Esophagus squamous epithelium (tissue), 4 donors: ENCODE measurements at regions not wholly inside any gene's neighbourhood (a gene's known extent, or its start where the extent isn't known, plus 50 kb on each side); places are given as distances from the start of the nearest gene placed in this dataset.

Source experiments
- CTCF ChIP-seq, 6 experiments: fragments of 450-650 bp in 4 of 6; fragments of 200-600 bp in 2 of 6; sonication (generic) in 2 of 6; IDR thresholded peaks; one replicate each; pipeline ENCODE4 v1.5.1; 2016 to 2019; ENCODE audit warnings: antibody characterized with exemption in 6 of 6, mild to moderate bottlenecking in 4 of 6, moderate library complexity in 4 of 6
- POLR2A ChIP-seq, 4 donors: fragments of 450-650 bp; IDR thresholded peaks; one replicate each; pipeline ENCODE4 v1.6.1; 2017; ENCODE audit warnings: antibody characterized with exemption in 4 of 4, mild to moderate bottlenecking in 4 of 4, moderate library complexity in 3 of 4

DNA sequence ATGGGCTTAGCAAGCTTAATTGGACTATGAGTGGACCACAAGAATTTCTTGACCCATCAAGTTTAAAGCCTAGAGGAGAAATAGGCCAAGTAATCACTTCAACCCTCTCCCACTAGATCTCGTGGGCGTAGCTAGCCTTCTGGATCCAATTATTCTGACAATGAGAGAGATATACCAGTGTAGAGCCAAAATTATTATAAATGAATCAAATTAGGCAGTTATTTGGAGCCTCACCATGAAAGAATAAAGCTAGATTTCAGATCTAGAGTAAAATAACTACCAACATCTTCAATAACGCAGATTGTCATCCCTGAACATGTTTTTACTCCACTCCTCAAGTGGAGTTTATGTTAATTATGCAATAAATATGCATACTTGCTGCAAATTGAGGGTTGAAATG lies 143.9 kb upstream of the CDH20 start:
- no peak for TF ChIP-seq POLR2A (IDR thresholded peaks at IDR 0.05)
- no peak for TF ChIP-seq CTCF (IDR thresholded peaks at IDR 0.05)
